OCI-LY3 (cell line): ENCODE measurements at regions not wholly inside any gene's neighbourhood (a gene's known extent, or its start where the extent isn't known, plus 50 kb on each side); places are given as distances from the start of the nearest gene placed in this dataset.

Experiments
- H2AFZ ChIP-seq: fragments of 200-600, 300-600 bp; shearing (Covaris generic); 2 replicates; pipeline ENCODE4 v1.6.0; 2014; ENCODE audit warnings: antibody characterized with exemption, low read depth, low read length
- H3K27ac ChIP-seq: fragments of 200-600, 300-600 bp; sonication (generic); 2 replicates; pipeline ENCODE4 v1.5.1; 2014; ENCODE audit warnings: mild to moderate bottlenecking, low read length, moderate library complexity, mixed read lengths
- H3K27me3 ChIP-seq: fragments of 200-600, 300-600 bp; sonication (generic); 2 replicates; pipeline ENCODE4 v1.6.1; 2014; ENCODE audit warnings: low read depth, low read length, mixed read lengths
- H3K36me3 ChIP-seq: fragments of 200-600, 300-600 bp; sonication (generic); replicated peaks from 2 replicates; pipeline ENCODE3; 2014; ENCODE audit warnings: low read depth, low read length, mixed read lengths
- H3K4me1 ChIP-seq: fragments of 300-600, 200-600 bp; sonication (generic); 2 replicates; pipeline ENCODE4 v1.6.1; 2014; ENCODE audit warnings: low read length, mixed read lengths
- H3K4me2 ChIP-seq: fragments of 200-600, 300-600 bp; sonication (generic); 2 replicates; pipeline ENCODE4 v1.6.1; 2014; ENCODE audit warnings: low read length, mixed read lengths
- H3K4me3 ChIP-seq: fragments of 300-600, 200-600 bp; sonication (generic); 2 replicates; pipeline ENCODE4 v1.5.1; 2014; ENCODE audit warnings: antibody characterized with exemption, mild to moderate bottlenecking, low read length, moderate library complexity
- H3K79me2 ChIP-seq: fragments of 300-600, 200-600 bp; shearing (Covaris generic); 2 replicates; pipeline ENCODE4 v1.6.1; 2014; ENCODE audit warnings: mild to moderate bottlenecking, low read length, mixed read lengths
- H3K9ac ChIP-seq: fragments of 300-600, 200-600 bp; shearing (Covaris generic); 2 replicates; pipeline ENCODE4 v1.6.0; 2014; ENCODE audit warnings: mild to moderate bottlenecking, low read length, moderate library complexity
- H3K9me3 ChIP-seq: fragments of 200-600, 300-600 bp; shearing (Covaris generic); 2 replicates; pipeline ENCODE4 v1.6.1; 2014; ENCODE audit warnings: low read length, mixed read lengths; ENCODE audit not compliant: insufficient read depth
- H4K20me1 ChIP-seq: fragments of 200-600, 300-600 bp; sonication (generic); 2 replicates; pipeline ENCODE4 v1.6.1; 2016; ENCODE audit warnings: low read length, mixed read lengths; ENCODE audit not compliant: insufficient read depth
- EZH2phosphoT487 ChIP-seq: fragments of 200-600 bp; shearing (Covaris generic); IDR thresholded peaks from 2 replicates; pipeline ENCODE4 v1.6.1; 2018; ENCODE audit warnings: antibody characterized with exemption, mixed run types, low read depth
- TF ChIP-seq, protein P1 (sequence below): fragments of 200-600, 300-600 bp; sonication (generic); IDR thresholded peaks from 2 replicates; pipeline ENCODE4 v1.5.1; 2014; ENCODE audit warnings: antibody characterized with exemption, low read length, low read depth

GRCh38 chr2:57180678-57181077, 865.9 kb upstream of the VRK2 start:
- H3K4me2 ChIP-seq = no peak overlapping the region
- no peak overlapping the region for H3K27ac ChIP-seq
- H3K36me3 ChIP-seq = no peaks in the 10 kb centered on the region
- H3K9me3 ChIP-seq = no peaks in the 10 kb centered on the region
- no peak overlapping the region for H3K4me3 ChIP-seq
- H4K20me1 ChIP-seq = no peaks in the 10 kb centered on the region
- no peaks in the 10 kb centered on the region for H3K27me3 ChIP-seq
- no peak overlapping the region for H2AFZ ChIP-seq
- TF ChIP-seq, protein P1, sequence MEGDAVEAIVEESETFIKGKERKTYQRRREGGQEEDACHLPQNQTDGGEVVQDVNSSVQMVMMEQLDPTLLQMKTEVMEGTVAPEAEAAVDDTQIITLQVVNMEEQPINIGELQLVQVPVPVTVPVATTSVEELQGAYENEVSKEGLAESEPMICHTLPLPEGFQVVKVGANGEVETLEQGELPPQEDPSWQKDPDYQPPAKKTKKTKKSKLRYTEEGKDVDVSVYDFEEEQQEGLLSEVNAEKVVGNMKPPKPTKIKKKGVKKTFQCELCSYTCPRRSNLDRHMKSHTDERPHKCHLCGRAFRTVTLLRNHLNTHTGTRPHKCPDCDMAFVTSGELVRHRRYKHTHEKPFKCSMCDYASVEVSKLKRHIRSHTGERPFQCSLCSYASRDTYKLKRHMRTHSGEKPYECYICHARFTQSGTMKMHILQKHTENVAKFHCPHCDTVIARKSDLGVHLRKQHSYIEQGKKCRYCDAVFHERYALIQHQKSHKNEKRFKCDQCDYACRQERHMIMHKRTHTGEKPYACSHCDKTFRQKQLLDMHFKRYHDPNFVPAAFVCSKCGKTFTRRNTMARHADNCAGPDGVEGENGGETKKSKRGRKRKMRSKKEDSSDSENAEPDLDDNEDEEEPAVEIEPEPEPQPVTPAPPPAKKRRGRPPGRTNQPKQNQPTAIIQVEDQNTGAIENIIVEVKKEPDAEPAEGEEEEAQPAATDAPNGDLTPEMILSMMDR = no peak
- no peak for TF ChIP-seq EZH2phosphoT487
- H3K4me1 ChIP-seq = no peaks in the 10 kb centered on the region
- H3K9ac ChIP-seq = no peak overlapping the region
- H3K79me2 ChIP-seq = no peaks in the 10 kb centered on the region

DNA sequence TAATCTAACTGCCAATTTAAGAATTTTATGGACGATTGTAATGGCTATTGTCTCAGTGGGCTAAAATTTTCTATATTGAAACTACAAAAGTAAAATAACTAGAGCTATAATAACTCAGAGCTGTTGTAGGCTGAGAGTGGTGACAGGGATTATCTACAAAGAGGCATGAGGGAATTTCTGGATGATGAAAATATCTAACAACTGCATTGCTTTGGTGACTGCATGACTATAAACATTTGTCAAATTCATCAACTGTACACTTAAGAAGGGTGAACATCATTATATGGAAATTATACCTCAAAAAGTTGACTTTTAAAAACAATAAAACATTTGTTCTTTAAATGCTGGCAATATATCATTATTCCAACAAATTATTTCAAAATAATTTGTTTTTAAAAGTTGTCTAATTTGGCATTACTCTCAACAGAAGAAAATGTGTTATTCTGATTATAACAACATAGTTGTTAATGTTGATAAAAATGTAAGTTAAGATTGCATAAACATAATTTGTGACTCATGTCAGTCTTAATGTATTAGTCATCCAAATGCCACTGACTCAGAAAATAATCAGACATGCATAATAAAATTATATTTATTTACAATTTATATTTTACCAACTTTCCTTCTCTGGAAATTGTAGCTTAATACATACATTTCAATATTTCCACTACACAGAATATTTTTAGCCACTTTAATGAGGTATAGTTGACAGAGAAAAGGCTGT, 865.1 kb upstream of the VRK2 start:
- no peaks in the 10 kb centered on the region for H3K9me3 ChIP-seq
- no peak overlapping the region for H3K9ac ChIP-seq
- H3K4me1 ChIP-seq = no peaks in the 10 kb centered on the region
- H4K20me1 ChIP-seq = no peaks in the 10 kb centered on the region
- H2AFZ ChIP-seq = no peak overlapping the region
- H3K27ac ChIP-seq = no peak overlapping the region
- no peaks in the 10 kb centered on the region for H3K36me3 ChIP-seq
- H3K4me3 ChIP-seq = no peak overlapping the region
- TF ChIP-seq EZH2phosphoT487 = no peak
- TF ChIP-seq, protein P1 = no peak
- H3K4me2 ChIP-seq = no peak overlapping the region
- H3K27me3 ChIP-seq = no peaks in the 10 kb centered on the region
- no peaks in the 10 kb centered on the region for H3K79me2 ChIP-seq

DNA sequence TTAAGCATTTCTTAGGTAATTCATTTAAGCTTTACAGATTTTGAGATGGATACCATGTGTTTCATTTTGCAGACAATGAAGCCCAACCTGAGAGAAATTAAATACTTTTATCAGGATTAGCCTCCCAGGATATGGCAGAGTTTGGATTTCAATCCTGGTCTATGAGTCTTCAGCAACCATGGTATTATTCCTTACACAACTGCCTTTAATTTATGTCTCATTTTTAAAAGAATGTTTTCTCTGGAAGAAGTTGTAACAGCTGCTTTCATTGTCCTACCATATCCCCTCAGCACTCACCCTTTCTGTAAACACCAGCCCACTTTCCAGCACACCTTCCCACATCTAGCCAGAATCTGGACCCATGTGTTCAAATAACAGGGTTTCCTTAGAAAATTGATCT, 863.7 kb upstream of the VRK2 start:
- Histone ChIP-seq H4K20me1 (no peaks in the 10 kb centered on the region), H3K27me3 (no peaks in the 10 kb centered on the region), H3K36me3 (no peaks in the 10 kb centered on the region), H3K79me2 (no peaks in the 10 kb centered on the region), H3K9ac (no peak overlapping the region), H3K27ac (no peak overlapping the region), H3K4me2 (no peak overlapping the region), H3K9me3 (no peaks in the 10 kb centered on the region), H3K4me3 (no peak overlapping the region), H3K4me1 (no peaks in the 10 kb centered on the region), H2AFZ (no peak overlapping the region)
- TF ChIP-seq, protein P1 = no peak
- no peak for TF ChIP-seq EZH2phosphoT487

DNA sequence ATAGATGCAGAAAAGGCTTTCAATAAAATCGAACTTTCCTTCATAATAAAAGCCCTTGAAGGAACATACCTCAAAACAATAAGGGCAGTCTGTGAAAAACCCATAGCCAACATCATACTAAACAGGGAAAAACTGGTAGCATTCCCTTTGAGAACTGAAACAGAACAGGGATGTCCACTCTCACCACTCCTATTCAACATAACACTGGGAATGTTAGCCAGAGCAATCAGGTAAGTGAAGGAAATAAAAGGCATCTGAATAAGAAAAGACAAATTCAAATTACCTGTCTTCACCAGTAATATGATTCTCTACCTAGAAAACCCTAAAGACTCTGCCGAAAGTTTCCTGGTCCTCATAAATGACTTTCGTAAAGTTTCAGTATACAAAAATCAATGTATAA, 861.0 kb upstream of the VRK2 start:
- Histone ChIP-seq H3K27ac (no peak overlapping the region), H3K4me1 (no peaks in the 10 kb centered on the region), H3K36me3 (no peaks in the 10 kb centered on the region), H3K9me3 (no peaks in the 10 kb centered on the region), H3K27me3 (no peaks in the 10 kb centered on the region), H4K20me1 (no peaks in the 10 kb centered on the region), H3K4me2 (no peak overlapping the region), H3K4me3 (no peak overlapping the region), H3K9ac (no peak overlapping the region), H3K79me2 (no peaks in the 10 kb centered on the region), H2AFZ (no peak overlapping the region)
- TF ChIP-seq EZH2phosphoT487 = no peak
- TF ChIP-seq, protein P1 = no peak
